22Rv1 (cell line): ENCODE measurements at regions not wholly inside any gene's neighbourhood (a gene's known extent, or its start where the extent isn't known, plus 50 kb on each side); places are given as distances from the start of the nearest gene placed in this dataset.

ENCODE experiments used
- H3K27ac ChIP-seq: fragments of 450-650 bp; 2 replicates; pipeline ENCODE4 v1.5.1; 2017
- ZFX ChIP-seq: fragments of 450-650 bp; IDR thresholded peaks from 2 replicates; pipeline ENCODE4 v1.6.1; 2017; ENCODE audit warnings: antibody characterized with exemption, borderline replicate concordance
- TF ChIP-seq, protein P1 (sequence below): fragments of 450-650 bp; IDR thresholded peaks from 2 replicates; pipeline ENCODE4 v1.5.1; 2017; ENCODE audit warnings: mild to moderate bottlenecking

DNA sequence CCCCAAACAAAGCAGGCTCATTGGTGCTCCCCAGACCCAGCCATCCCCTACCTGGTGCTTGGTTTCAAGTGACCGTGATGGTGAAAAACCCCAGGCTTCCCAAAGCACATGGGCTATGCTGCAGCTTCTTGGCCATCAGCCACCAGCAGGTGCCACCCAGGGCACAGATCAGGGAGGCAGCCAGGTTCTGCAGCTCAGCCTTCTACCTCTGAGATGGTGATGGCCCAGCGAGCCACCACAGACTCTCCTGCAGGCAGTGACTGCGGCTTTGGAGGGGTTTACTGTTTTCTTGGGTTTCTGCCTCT is 70.0 kb upstream of the ALX4 start:
- no peak overlapping the region for H3K27ac ChIP-seq
- TF ChIP-seq, protein P1, sequence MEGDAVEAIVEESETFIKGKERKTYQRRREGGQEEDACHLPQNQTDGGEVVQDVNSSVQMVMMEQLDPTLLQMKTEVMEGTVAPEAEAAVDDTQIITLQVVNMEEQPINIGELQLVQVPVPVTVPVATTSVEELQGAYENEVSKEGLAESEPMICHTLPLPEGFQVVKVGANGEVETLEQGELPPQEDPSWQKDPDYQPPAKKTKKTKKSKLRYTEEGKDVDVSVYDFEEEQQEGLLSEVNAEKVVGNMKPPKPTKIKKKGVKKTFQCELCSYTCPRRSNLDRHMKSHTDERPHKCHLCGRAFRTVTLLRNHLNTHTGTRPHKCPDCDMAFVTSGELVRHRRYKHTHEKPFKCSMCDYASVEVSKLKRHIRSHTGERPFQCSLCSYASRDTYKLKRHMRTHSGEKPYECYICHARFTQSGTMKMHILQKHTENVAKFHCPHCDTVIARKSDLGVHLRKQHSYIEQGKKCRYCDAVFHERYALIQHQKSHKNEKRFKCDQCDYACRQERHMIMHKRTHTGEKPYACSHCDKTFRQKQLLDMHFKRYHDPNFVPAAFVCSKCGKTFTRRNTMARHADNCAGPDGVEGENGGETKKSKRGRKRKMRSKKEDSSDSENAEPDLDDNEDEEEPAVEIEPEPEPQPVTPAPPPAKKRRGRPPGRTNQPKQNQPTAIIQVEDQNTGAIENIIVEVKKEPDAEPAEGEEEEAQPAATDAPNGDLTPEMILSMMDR: no peak

GRCh38 chr11:44380820-44381219 is 70.9 kb upstream of the ALX4 start:
- TF ChIP-seq ZFX: no peak
- TF ChIP-seq, protein P1: no peak
- no peak overlapping the region for H3K27ac ChIP-seq

- no peak overlapping the region for H3K27ac ChIP-seq
- TF ChIP-seq ZFX: no peak
- TF ChIP-seq, protein P1: no peak
These were observed 71.3 kb upstream of the ALX4 start for GRCh38 chr11:44381261-44381660.

DNA sequence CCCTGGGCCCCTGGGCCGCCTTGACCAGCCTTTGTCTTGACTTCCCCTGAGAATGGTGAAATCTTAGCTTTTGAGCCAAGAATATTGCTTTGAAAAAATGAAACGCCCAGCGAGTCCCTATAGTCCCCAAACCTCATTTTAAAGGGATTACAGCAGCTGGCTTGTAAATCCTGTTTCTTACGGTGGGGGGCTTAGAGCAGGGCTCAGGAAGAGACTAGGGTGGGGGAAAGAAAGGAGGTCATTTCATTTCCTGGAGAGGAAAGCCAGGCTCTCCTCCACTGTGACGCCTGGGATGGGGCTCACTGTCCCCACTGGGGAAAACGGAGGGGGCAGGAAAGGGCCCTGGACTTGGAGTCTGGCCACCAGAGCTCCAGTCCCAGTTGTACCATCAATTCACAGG is 72.2 kb upstream of the ALX4 start:
- TF ChIP-seq, protein P1: no peak
- TF ChIP-seq ZFX: no peak
- H3K27ac ChIP-seq: no peak overlapping the region

- TF ChIP-seq, protein P1: no peak
- H3K27ac ChIP-seq: no peak overlapping the region
These were observed 72.8 kb upstream of the ALX4 start for GRCh38 chr11:44382656-44383240.

DNA sequence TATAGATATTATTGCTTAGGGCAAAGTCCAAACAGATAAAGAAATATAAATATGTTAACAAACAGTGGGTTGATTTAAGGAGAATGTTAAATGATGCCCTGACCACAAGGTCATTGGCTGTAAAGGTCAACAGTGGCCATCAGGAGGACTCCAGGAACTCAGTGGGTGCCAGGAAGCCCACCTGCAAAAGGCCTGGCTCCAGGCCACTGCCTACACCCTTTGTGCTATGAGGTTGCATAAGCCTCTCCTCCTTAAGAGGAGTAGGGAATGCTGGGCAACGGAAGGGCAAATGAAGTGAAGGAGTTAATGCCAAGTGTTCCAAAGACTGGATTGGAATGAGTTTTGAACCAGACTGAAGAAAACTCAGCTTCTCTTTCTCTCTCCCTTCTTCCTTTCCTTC is 73.3 kb upstream of the ALX4 start:
- TF ChIP-seq, protein P1: no peak
- TF ChIP-seq ZFX: no peak
- H3K27ac ChIP-seq: no peak overlapping the region

DNA sequence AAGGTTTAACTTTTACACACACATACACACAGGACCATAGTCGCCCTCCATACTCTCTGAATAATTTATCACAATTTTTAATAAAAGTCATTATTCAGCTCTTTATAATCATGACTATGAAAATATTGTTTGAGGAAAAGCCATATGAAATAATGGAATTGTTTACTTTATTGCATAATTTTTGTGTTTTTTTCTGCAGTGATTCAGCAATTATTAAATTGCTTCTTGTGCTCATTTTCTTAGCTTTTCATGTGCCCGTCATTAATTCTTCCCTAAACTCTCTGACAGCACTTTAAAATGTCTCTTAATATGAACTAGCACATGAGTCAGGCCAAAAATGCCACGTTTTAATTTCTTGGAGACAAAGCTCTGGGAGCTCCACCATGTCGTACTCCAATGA is 77.5 kb upstream of the ALX4 start:
- H3K27ac ChIP-seq: no peak overlapping the region
- TF ChIP-seq ZFX: no peak
- TF ChIP-seq, protein P1: no peak
